Panc1 (cell line): ENCODE measurements at regions not wholly inside any gene's neighbourhood (a gene's known extent, or its start where the extent isn't known, plus 50 kb on each side); places are given as distances from the start of the nearest gene placed in this dataset.

ENCODE experiments used
- CTCF ChIP-seq: fragments of 450-650 bp; IDR thresholded peaks from 2 replicates; pipeline ENCODE4 v1.5.1; 2017; ENCODE audit warnings: mild to moderate bottlenecking
- POLR2AphosphoS5 ChIP-seq: IDR thresholded peaks from 2 replicates; pipeline ENCODE4 v1.6.1; 2012; ENCODE audit warnings: mild to moderate bottlenecking, low read depth, low read length, moderate library complexity
- REST ChIP-seq, 2 experiments: IDR thresholded peaks; 2 replicates each; pipeline ENCODE4 v1.6.1; 2011 to 2012; ENCODE audit warnings: low read depth in 2 of 2, control low read depth in 1 of 2, low read length in 1 of 2, mild to moderate bottlenecking in 1 of 2, moderate library complexity in 1 of 2; ENCODE audit not compliant: insufficient read depth in 1 of 2
- TCF7L2 ChIP-seq: IDR thresholded peaks from 2 replicates; pipeline ENCODE4 v1.6.1; 2011; ENCODE audit warnings: mild to moderate bottlenecking, low read depth, low read length, inconsistent platforms

- TF ChIP-seq CTCF (no peak), REST (IDR thresholded peaks at IDR 0.05; ENCODE audit: insufficient read depth in 1 of 2, low read depth in 2 of 2, low read length in 1 of 2) (no peak), POLR2AphosphoS5 (no peak), TCF7L2 (no peak)
Measured at GRCh38 chr2:239745386-239746227, 279.5 kb downstream of the NDUFA10 start.
